ENCODE measurements at regions not wholly inside any gene's neighbourhood (a gene's known extent, or its start where the extent isn't known, plus 50 kb on each side); places are given as distances from the start of the nearest gene placed in this dataset.

DNA sequence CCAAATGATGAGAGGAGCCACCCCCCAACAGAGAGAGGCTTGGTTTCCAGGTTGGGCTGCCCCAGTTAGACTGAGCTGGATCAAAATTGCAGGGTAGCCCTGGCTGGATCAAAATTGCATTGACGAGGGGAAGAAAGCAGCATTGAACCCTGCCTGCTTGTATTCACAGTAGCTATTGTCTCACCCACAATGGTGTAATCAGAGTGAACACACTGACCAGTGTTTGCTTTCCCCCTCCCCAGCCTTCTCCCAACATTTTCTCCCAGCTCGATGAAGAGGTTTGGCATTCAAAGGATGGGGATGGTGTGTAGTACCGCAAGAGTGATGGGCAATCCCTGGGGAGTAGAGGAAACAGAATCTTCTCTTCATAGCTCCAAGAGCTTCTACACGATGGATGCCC lies 223.8 kb downstream of the ADAMTS9 start:
- TF ChIP-seq SRF (IDR thresholded peaks at IDR 0.05; ENCODE audit: low read depth): no peak
- no peak for TF ChIP-seq CEBPB (IDR thresholded peaks at IDR 0.05; ENCODE audit: low read depth)
- TF ChIP-seq, protein P1, sequence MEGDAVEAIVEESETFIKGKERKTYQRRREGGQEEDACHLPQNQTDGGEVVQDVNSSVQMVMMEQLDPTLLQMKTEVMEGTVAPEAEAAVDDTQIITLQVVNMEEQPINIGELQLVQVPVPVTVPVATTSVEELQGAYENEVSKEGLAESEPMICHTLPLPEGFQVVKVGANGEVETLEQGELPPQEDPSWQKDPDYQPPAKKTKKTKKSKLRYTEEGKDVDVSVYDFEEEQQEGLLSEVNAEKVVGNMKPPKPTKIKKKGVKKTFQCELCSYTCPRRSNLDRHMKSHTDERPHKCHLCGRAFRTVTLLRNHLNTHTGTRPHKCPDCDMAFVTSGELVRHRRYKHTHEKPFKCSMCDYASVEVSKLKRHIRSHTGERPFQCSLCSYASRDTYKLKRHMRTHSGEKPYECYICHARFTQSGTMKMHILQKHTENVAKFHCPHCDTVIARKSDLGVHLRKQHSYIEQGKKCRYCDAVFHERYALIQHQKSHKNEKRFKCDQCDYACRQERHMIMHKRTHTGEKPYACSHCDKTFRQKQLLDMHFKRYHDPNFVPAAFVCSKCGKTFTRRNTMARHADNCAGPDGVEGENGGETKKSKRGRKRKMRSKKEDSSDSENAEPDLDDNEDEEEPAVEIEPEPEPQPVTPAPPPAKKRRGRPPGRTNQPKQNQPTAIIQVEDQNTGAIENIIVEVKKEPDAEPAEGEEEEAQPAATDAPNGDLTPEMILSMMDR (IDR thresholded peaks at IDR 0.05 in 2 of 3, conservative IDR thresholded peaks at IDR 0.05 in 1 of 3; ENCODE audit: borderline replicate concordance in 1 of 3, insufficient read depth in 1 of 3, low read depth in 2 of 3, low read length in 2 of 3): no peak
- no peak for TF ChIP-seq RAD21 (IDR thresholded peaks at IDR 0.05; ENCODE audit: low read depth)
- no peak for TF ChIP-seq JUND (IDR thresholded peaks at IDR 0.05)
- TF ChIP-seq POLR2A (IDR thresholded peaks at IDR 0.05; ENCODE audit: borderline replicate concordance, extremely low read depth, insufficient read depth, insufficient read length): no peak
- TF ChIP-seq ZNF274 (IDR thresholded peaks at IDR 0.05; ENCODE audit: low read depth, low read length): no peak
- TF ChIP-seq, protein P2, sequence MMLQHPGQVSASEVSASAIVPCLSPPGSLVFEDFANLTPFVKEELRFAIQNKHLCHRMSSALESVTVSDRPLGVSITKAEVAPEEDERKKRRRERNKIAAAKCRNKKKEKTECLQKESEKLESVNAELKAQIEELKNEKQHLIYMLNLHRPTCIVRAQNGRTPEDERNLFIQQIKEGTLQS (IDR thresholded peaks at IDR 0.05): no peak
- TF ChIP-seq EZH2 (IDR thresholded peaks at IDR 0.05): no peak
- TF ChIP-seq, protein P3, sequence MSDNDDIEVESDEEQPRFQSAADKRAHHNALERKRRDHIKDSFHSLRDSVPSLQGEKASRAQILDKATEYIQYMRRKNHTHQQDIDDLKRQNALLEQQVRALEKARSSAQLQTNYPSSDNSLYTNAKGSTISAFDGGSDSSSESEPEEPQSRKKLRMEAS (IDR thresholded peaks at IDR 0.05): no peak
- TF ChIP-seq YY1 (IDR thresholded peaks at IDR 0.05; ENCODE audit: extremely low read depth, insufficient replicate concordance, low read depth, low read length): no peak
- TF ChIP-seq EZH2phosphoT487 (IDR thresholded peaks at IDR 0.05; ENCODE audit: borderline replicate concordance): no peak
- no peak for TF ChIP-seq POLR2AphosphoS5 (IDR thresholded peaks at IDR 0.05; ENCODE audit: low read depth, low read length)
